ENCODE measurements at regions not wholly inside any gene's neighbourhood (a gene's known extent, or its start where the extent isn't known, plus 50 kb on each side); places are given as distances from the start of the nearest gene placed in this dataset.

- TF ChIP-seq CTCF (conservative IDR thresholded peaks at IDR 0.05; ENCODE audit: low read depth, low read length) (no peak), EZH2 (IDR thresholded peaks at IDR 0.05; ENCODE audit: borderline replicate concordance, low read depth, low read length, poor library complexity, severe bottlenecking) (no peak)
Observed at GRCh38 chr12:31896514-31897039, 62.6 kb upstream of the RESF1 start.
